Heart left ventricle (tissue), 13 donors: ENCODE measurements at regions not wholly inside any gene's neighbourhood (a gene's known extent, or its start where the extent isn't known, plus 50 kb on each side); places are given as distances from the start of the nearest gene placed in this dataset.

Source experiments
- CTCF ChIP-seq, 12 donors: fragments of 200-600 bp; sonication (generic) in 4 of 12; IDR thresholded peaks; one replicate each; pipeline versions ENCODE4 v1.5.0 to v1.8.0; 2018 to 2022; ENCODE audit warnings: antibody characterized with exemption in 12 of 12, mild to moderate bottlenecking in 5 of 12
- POLR2A ChIP-seq, 2 donors: fragments of 450-650 bp; IDR thresholded peaks; one replicate each; pipeline ENCODE4 v1.6.1; 2017; ENCODE audit warnings: antibody characterized with exemption in 2 of 2, mild to moderate bottlenecking in 2 of 2, moderate library complexity in 2 of 2
- donor health status: ischemic (EF 13 %, LVEDD 7.1; RV severe dilation, severe dysfunction).
- donor health status: DM: no; HTN: yes; CAD: no.
- donor health status: DM: no; HTN: no; CAD: no.
- donor health status: ischemic (EF 25% LVEDD 6.9; RV normal size, moderate dysfunction).
- donor health status: ischemic (EF 25% LVEDD 5.7; RV mildly dilated, moderate dysfunction).
- donor health status: ischemic (EF 35%, LVEDD 5.7; RV mildly dilated, moderate dysfunction).
- donor health status: nonischemic (EF 11% LVEDD 7.7; RV severe dilation, severe dysfunction).
- donor health status: DM: yes; HTN: yes; CAD: no.
- donor health status: PGD.
- donor health status: ischemic (EF 29% LVEDD 5.4; RV normal size, mild dysfunction).
- donor health status: nonischemic (EF 23%, LVEDD 6.1; RV moderate dilation, normal function).

- TF ChIP-seq CTCF (IDR thresholded peaks at IDR 0.05): no peak
- TF ChIP-seq POLR2A (IDR thresholded peaks at IDR 0.05): no peak
Measured at GRCh38 chr2:58543442-58543841, 302.3 kb upstream of the FANCL start.
